SK-N-SH (cell line): ENCODE measurements at regions not wholly inside any gene's neighbourhood (a gene's known extent, or its start where the extent isn't known, plus 50 kb on each side); places are given as distances from the start of the nearest gene placed in this dataset.

Source experiments
- CHD2 ChIP-seq: fragments of 150-350 bp; IDR thresholded peaks from 2 replicates; pipeline ENCODE4 v1.6.1; 2018; ENCODE audit warnings: low read length; ENCODE audit not compliant: partially characterized antibody
- FOSL2 ChIP-seq: IDR thresholded peaks from 2 replicates; pipeline ENCODE4 v1.4.0; 2012; ENCODE audit warnings: low read depth, mild to moderate bottlenecking, moderate library complexity, borderline replicate concordance
- GABPA ChIP-seq: IDR thresholded peaks from 2 replicates; pipeline ENCODE4 v1.4.0; 2012; ENCODE audit warnings: low read depth, mild to moderate bottlenecking
- MXI1 ChIP-seq: IDR thresholded peaks from 2 replicates; pipeline ENCODE4 v1.6.1; 2012; ENCODE audit warnings: mild to moderate bottlenecking, low read depth, low read length, improper control_type of control experiment
- NFIC ChIP-seq: IDR thresholded peaks from 2 replicates; pipeline ENCODE4 v1.4.0; 2012; ENCODE audit warnings: borderline replicate concordance
- POLR2AphosphoS5 ChIP-seq: IDR thresholded peaks from 2 replicates; pipeline ENCODE4 v1.6.1; 2012; ENCODE audit warnings: low read depth, low read length
- RXRA ChIP-seq: IDR thresholded peaks from 2 replicates; pipeline ENCODE4 v1.4.0; 2012; ENCODE audit warnings: low read depth, mild to moderate bottlenecking, borderline replicate concordance
- SIN3A ChIP-seq: IDR thresholded peaks from 2 replicates; pipeline ENCODE4 v1.6.1; 2012; ENCODE audit warnings: low read depth, mild to moderate bottlenecking, low read length, moderate library complexity, borderline replicate concordance
- TF ChIP-seq, protein P1 (sequence below): fragments of 200-600 bp; sonication (generic); IDR thresholded peaks from 2 replicates; pipeline ENCODE4 v1.6.1; 2017; ENCODE audit warnings: antibody characterized with exemption, mild to moderate bottlenecking, moderate library complexity
- TF ChIP-seq, protein P2 (sequence below): IDR thresholded peaks from 2 replicates; pipeline ENCODE4 v1.4.0; 2012; ENCODE audit warnings: low read depth
- TF ChIP-seq, protein P3 (sequence below): IDR thresholded peaks from 2 replicates; pipeline ENCODE4 v1.4.0; 2012; ENCODE audit warnings: low read depth, borderline replicate concordance
- TF ChIP-seq, protein P4 (sequence below): IDR thresholded peaks from 2 replicates; pipeline ENCODE4 v1.6.1; 2012; ENCODE audit warnings: mild to moderate bottlenecking, low read depth, low read length, moderate library complexity

DNA sequence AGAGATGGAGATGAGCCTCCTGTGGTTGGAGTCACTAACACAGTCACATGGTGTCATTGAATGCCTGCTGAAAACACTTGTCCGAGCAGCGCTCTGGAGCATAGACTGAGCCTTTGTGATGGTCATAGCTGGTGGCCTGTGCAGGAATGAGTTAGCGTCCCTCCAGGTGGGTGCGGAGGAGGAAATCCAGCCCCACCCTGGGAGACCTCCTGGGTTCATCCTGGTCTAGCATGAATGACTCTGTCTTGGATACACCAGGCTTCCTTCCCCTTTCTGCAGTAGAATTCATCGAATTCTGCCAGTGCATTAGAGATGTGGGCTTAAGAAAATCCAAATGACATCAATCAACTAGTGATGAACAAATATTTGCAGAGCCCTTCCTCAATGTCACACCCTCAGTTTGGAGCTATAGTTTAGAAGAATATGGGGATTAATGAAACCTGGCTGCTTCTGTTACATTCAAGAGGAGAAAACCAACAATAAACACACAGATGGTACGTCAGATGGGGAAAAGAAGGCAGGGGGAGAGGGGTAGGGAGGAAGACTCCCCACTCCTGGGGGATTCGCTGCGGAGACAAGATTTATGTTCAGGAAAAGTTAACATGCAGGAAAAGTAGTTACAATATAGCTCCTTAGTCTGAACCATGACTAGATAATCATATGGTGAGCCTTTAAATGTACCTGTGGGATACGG is 136.7 kb downstream of the DDX1 start:
- TF ChIP-seq CHD2 = no peak
- TF ChIP-seq POLR2AphosphoS5 = no peak
- TF ChIP-seq, protein P1, sequence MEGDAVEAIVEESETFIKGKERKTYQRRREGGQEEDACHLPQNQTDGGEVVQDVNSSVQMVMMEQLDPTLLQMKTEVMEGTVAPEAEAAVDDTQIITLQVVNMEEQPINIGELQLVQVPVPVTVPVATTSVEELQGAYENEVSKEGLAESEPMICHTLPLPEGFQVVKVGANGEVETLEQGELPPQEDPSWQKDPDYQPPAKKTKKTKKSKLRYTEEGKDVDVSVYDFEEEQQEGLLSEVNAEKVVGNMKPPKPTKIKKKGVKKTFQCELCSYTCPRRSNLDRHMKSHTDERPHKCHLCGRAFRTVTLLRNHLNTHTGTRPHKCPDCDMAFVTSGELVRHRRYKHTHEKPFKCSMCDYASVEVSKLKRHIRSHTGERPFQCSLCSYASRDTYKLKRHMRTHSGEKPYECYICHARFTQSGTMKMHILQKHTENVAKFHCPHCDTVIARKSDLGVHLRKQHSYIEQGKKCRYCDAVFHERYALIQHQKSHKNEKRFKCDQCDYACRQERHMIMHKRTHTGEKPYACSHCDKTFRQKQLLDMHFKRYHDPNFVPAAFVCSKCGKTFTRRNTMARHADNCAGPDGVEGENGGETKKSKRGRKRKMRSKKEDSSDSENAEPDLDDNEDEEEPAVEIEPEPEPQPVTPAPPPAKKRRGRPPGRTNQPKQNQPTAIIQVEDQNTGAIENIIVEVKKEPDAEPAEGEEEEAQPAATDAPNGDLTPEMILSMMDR = no peak
- TF ChIP-seq, protein P2, sequence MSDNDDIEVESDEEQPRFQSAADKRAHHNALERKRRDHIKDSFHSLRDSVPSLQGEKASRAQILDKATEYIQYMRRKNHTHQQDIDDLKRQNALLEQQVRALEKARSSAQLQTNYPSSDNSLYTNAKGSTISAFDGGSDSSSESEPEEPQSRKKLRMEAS = no peak
- TF ChIP-seq NFIC = no peak
- TF ChIP-seq FOSL2 = no peak
- TF ChIP-seq, protein P3, sequence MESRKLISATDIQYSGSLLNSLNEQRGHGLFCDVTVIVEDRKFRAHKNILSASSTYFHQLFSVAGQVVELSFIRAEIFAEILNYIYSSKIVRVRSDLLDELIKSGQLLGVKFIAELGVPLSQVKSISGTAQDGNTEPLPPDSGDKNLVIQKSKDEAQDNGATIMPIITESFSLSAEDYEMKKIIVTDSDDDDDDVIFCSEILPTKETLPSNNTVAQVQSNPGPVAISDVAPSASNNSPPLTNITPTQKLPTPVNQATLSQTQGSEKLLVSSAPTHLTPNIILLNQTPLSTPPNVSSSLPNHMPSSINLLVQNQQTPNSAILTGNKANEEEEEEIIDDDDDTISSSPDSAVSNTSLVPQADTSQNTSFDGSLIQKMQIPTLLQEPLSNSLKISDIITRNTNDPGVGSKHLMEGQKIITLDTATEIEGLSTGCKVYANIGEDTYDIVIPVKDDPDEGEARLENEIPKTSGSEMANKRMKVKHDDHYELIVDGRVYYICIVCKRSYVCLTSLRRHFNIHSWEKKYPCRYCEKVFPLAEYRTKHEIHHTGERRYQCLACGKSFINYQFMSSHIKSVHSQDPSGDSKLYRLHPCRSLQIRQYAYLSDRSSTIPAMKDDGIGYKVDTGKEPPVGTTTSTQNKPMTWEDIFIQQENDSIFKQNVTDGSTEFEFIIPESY = no peak
- no peak for TF ChIP-seq SIN3A
- no peak for TF ChIP-seq RXRA
- TF ChIP-seq MXI1 = no peak
- TF ChIP-seq, protein P4, sequence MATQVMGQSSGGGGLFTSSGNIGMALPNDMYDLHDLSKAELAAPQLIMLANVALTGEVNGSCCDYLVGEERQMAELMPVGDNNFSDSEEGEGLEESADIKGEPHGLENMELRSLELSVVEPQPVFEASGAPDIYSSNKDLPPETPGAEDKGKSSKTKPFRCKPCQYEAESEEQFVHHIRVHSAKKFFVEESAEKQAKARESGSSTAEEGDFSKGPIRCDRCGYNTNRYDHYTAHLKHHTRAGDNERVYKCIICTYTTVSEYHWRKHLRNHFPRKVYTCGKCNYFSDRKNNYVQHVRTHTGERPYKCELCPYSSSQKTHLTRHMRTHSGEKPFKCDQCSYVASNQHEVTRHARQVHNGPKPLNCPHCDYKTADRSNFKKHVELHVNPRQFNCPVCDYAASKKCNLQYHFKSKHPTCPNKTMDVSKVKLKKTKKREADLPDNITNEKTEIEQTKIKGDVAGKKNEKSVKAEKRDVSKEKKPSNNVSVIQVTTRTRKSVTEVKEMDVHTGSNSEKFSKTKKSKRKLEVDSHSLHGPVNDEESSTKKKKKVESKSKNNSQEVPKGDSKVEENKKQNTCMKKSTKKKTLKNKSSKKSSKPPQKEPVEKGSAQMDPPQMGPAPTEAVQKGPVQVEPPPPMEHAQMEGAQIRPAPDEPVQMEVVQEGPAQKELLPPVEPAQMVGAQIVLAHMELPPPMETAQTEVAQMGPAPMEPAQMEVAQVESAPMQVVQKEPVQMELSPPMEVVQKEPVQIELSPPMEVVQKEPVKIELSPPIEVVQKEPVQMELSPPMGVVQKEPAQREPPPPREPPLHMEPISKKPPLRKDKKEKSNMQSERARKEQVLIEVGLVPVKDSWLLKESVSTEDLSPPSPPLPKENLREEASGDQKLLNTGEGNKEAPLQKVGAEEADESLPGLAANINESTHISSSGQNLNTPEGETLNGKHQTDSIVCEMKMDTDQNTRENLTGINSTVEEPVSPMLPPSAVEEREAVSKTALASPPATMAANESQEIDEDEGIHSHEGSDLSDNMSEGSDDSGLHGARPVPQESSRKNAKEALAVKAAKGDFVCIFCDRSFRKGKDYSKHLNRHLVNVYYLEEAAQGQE = no peak
- TF ChIP-seq GABPA = no peak
